Stimulated activated CD8-positive, alpha-beta memory T cell treated with anti-CD3 and anti-CD28 coated beads, Interleukin-7, amount 100 ng/mL, for 24 hours (primary cell): ENCODE measurements at regions not wholly inside any gene's neighbourhood (a gene's known extent, or its start where the extent isn't known, plus 50 kb on each side); places are given as distances from the start of the nearest gene placed in this dataset.

ENCODE experiments used
- DNase-seq: peaks from one replicate; pipeline ENCODE4 v3.0.0-alpha.2; 2020; ENCODE audit warnings: low read depth

GRCh38 chr1:112788054-112788453 lies 72.9 kb upstream of the PPM1J start:
- DNase-seq = no peak

GRCh38 chr1:112783059-112783458 lies 67.9 kb upstream of the PPM1J start:
- DNase-seq = no peak

- DNase-seq = no peak
These were observed 64.8 kb upstream of the PPM1J start for GRCh38 chr1:112779665-112780526.

- no peak for DNase-seq
These were observed 63.0 kb upstream of the PPM1J start for GRCh38 chr1:112778137-112778536.

GRCh38 chr1:112776688-112777087 lies 61.6 kb upstream of the PPM1J start:
- DNase-seq = no peak

- no peak for DNase-seq
These were observed 57.6 kb upstream of the PPM1J start for GRCh38 chr1:112772781-112773180.

GRCh38 chr1:112770724-112771123 lies 55.6 kb upstream of the PPM1J start:
- no peak for DNase-seq

- no peak for DNase-seq
These were observed 54.5 kb upstream of the PPM1J start for GRCh38 chr1:112769611-112770010.

GRCh38 chr1:112767646-112768045 lies 52.5 kb upstream of the PPM1J start:
- DNase-seq = no peak
